ENCODE measurements at regions not wholly inside any gene's neighbourhood (a gene's known extent, or its start where the extent isn't known, plus 50 kb on each side); places are given as distances from the start of the nearest gene placed in this dataset.

- TF ChIP-seq CTCF (IDR thresholded peaks at IDR 0.05; ENCODE audit: insufficient read depth, missing control alignments), result no peak
- DNase-seq (ENCODE audit: insufficient read length, low spot score) (no peak), FAIRE-seq (no peak)
Measured at GRCh38 chr4:4749137-4749536, 110.3 kb upstream of the MSX1 start.

- no peak for FAIRE-seq
Measured at GRCh38 chr4:4746444-4746843, 113.0 kb upstream of the MSX1 start.

GRCh38 chr4:4740071-4740470 is 119.4 kb upstream of the MSX1 start:
- FAIRE-seq, result no peak
- no peak for DNase-seq (ENCODE audit: insufficient read length, low spot score)
- TF ChIP-seq CTCF (IDR thresholded peaks at IDR 0.05; ENCODE audit: insufficient read depth, missing control alignments), result no peak

More at GRCh38 chr4:4746444-4746843, 113.0 kb upstream of the MSX1 start:
- no peak for TF ChIP-seq CTCF (IDR thresholded peaks at IDR 0.05; ENCODE audit: insufficient read depth, missing control alignments)
- no peak for DNase-seq (ENCODE audit: insufficient read length, low spot score)

GRCh38 chr4:4735870-4736269 is 123.6 kb upstream of the MSX1 start:
- DNase-seq (ENCODE audit: insufficient read length, low spot score), result no peak
- no peak for TF ChIP-seq CTCF (IDR thresholded peaks at IDR 0.05; ENCODE audit: insufficient read depth, missing control alignments)
- no peak for FAIRE-seq

- DNase-seq (ENCODE audit: insufficient read length, low spot score), result no peak
- no peak for TF ChIP-seq CTCF (IDR thresholded peaks at IDR 0.05; ENCODE audit: insufficient read depth, missing control alignments)
- FAIRE-seq, result no peak
Measured at GRCh38 chr4:4735136-4735750, 124.2 kb upstream of the MSX1 start.

- DNase-seq (ENCODE audit: insufficient read length, low spot score), result no peak
- TF ChIP-seq CTCF (IDR thresholded peaks at IDR 0.05; ENCODE audit: insufficient read depth, missing control alignments), result no peak
- FAIRE-seq, result no peak
Measured at GRCh38 chr4:4734425-4734824, 125.0 kb upstream of the MSX1 start.

- FAIRE-seq (no peak), DNase-seq (ENCODE audit: insufficient read length, low spot score) (no peak)
- TF ChIP-seq CTCF (IDR thresholded peaks at IDR 0.05; ENCODE audit: insufficient read depth, missing control alignments), result no peak
Measured at GRCh38 chr4:4733663-4734062, 125.8 kb upstream of the MSX1 start.
